CD4-positive, CD25-positive, alpha-beta regulatory T cell (primary cell): ENCODE measurements at regions not wholly inside any gene's neighbourhood (a gene's known extent, or its start where the extent isn't known, plus 50 kb on each side); places are given as distances from the start of the nearest gene placed in this dataset.
"Not testable (repeated sequence)": the region's sequence is repeated elsewhere in the genome, so short reads cannot be mapped to it uniquely, and the experiment has no call there.

Experiments
- ATAC-seq, 2 donors: fragments of 150-1000 bp; cut with Tn5 transposase; one replicate each; pipeline ENCODE4 v1.10.0; 2021; ENCODE audit warnings: low read depth in 2 of 2, moderate number of reproducible peaks in 2 of 2, moderate library complexity in 1 of 2
- DNase-seq, 3 donors: peaks; one replicate each; pipeline versions ENCODE4 v3.0.0 to v3.0.0-alpha.2; 2012 to 2022; ENCODE audit warnings: mixed read lengths in 1 of 3
- H3K27ac ChIP-seq: one replicate; pipeline ENCODE4 v1.7.0; 2013; ENCODE audit warnings: mild to moderate bottlenecking, low read length; ENCODE audit not compliant: insufficient read depth, poor library complexity, severe bottlenecking
- H3K27me3 ChIP-seq: one replicate; pipeline ENCODE4 v1.7.0; 2013; ENCODE audit warnings: low read length; ENCODE audit not compliant: control insufficient read depth, insufficient read depth
- H3K36me3 ChIP-seq: one replicate; pipeline ENCODE4 v1.7.0; 2013; ENCODE audit warnings: mild to moderate bottlenecking, low read length, moderate library complexity; ENCODE audit not compliant: control insufficient read depth, insufficient read depth
- H3K4me1 ChIP-seq: 2 replicates; pipeline ENCODE4 v1.7.0; 2013; ENCODE audit warnings: mild to moderate bottlenecking, low read length; ENCODE audit not compliant: insufficient read depth, control insufficient read depth, poor library complexity, severe bottlenecking
- H3K4me3 ChIP-seq: one replicate; pipeline ENCODE4 v1.7.0; 2013; ENCODE audit warnings: low read depth, mild to moderate bottlenecking, low read length, moderate library complexity
- H3K9me3 ChIP-seq, 2 experiments: 1 replicate in 1 of 2; 2 replicates in 1 of 2; pipeline ENCODE4 v1.7.0; 2013; ENCODE audit warnings: low read length in 2 of 2, mild to moderate bottlenecking in 1 of 2, moderate library complexity in 1 of 2; ENCODE audit not compliant: control insufficient read depth in 2 of 2
- H3K27ac Mint-ChIP-seq, 3 donors: one replicate each; pipeline ENCODE4 v1.8.0; 2020 to 2022; ENCODE audit warnings: mild to moderate bottlenecking in 3 of 3, mixed read lengths in 3 of 3, moderate library complexity in 2 of 3
- H3K27me3 Mint-ChIP-seq: one replicate; pipeline ENCODE4 v1.8.0; 2022; ENCODE audit warnings: mild to moderate bottlenecking, mixed read lengths
- H3K36me3 Mint-ChIP-seq: one replicate; pipeline ENCODE4 v1.8.0; 2020; ENCODE audit warnings: mixed read lengths
- H3K4me1 Mint-ChIP-seq, 4 donors: one replicate each; pipeline ENCODE4 v1.8.0; 2020 to 2022; ENCODE audit warnings: mixed read lengths in 4 of 4, mild to moderate bottlenecking in 1 of 4
- H3K4me3 Mint-ChIP-seq, 4 donors: one replicate each; pipeline ENCODE4 v1.8.0; 2020 to 2022; ENCODE audit warnings: mild to moderate bottlenecking in 4 of 4, mixed read lengths in 4 of 4, moderate library complexity in 3 of 4
- H3K9me3 Mint-ChIP-seq, 7 donors: one replicate each; pipeline ENCODE4 v1.8.0; 2020 to 2022; ENCODE audit warnings: mixed read lengths in 7 of 7, mild to moderate bottlenecking in 3 of 7, moderate library complexity in 2 of 7

GRCh38 chr12:92412856-92413255 is 267.2 kb upstream of the BTG1 start:
- peaks cover 3% of the 10 kb centered on the region for H3K4me1 ChIP-seq
- Mint-ChIP-seq H3K9me3 (peaks cover 0 to 1% (median 0%) of the 10 kb centered on the region in 7 donors), H3K4me3 (no peak overlapping the region), H3K27ac (no peak overlapping the region), H3K27me3 (no peaks in the 10 kb centered on the region), H3K36me3 (no peaks in the 10 kb centered on the region), H3K4me1 (peaks cover 9 to 21% (median 14%) of the 10 kb centered on the region in 4 donors)
- H3K4me3 ChIP-seq: no peak overlapping the region
- no peaks in the 10 kb centered on the region for H3K9me3 ChIP-seq
- no peak for DNase-seq
- ATAC-seq: no peak
- no peak overlapping the region for H3K27ac ChIP-seq
- no peaks in the 10 kb centered on the region for H3K36me3 ChIP-seq
- H3K27me3 ChIP-seq: no peaks in the 10 kb centered on the region

GRCh38 chr12:92411687-92412086 is 266.0 kb upstream of the BTG1 start:
- H3K9me3 Mint-ChIP-seq: peaks cover 0 to 1% (median 0%) of the 10 kb centered on the region in 7 donors
- Histone ChIP-seq H3K27me3 (no peaks in the 10 kb centered on the region), H3K4me1 (peaks cover 7% of the 10 kb centered on the region), H3K36me3 (no peaks in the 10 kb centered on the region), H3K4me3 (no peak overlapping the region), H3K9me3 (no peaks in the 10 kb centered on the region), H3K27ac (no peak overlapping the region)
- no peaks in the 10 kb centered on the region for H3K27me3 Mint-ChIP-seq
- H3K4me1 Mint-ChIP-seq: peaks cover 11 to 30% (median 19%) of the 10 kb centered on the region in 4 donors
- H3K27ac Mint-ChIP-seq: no peak overlapping the region
- no peaks in the 10 kb centered on the region for H3K36me3 Mint-ChIP-seq
- H3K4me3 Mint-ChIP-seq: no peak overlapping the region
- no peak for DNase-seq
- ATAC-seq: no peak

GRCh38 chr12:92408072-92408900 is 262.6 kb upstream of the BTG1 start:
- Histone ChIP-seq H3K27me3 (no peaks in the 10 kb centered on the region), H3K4me3 (peak overlapping the region; percentile 47), H3K4me1 (peaks cover 26% of the 10 kb centered on the region), H3K36me3 (no peaks in the 10 kb centered on the region), H3K9me3 (no peaks in the 10 kb centered on the region), H3K27ac (no peak overlapping the region)
- Mint-ChIP-seq H3K27me3 (no peaks in the 10 kb centered on the region), H3K27ac (peak overlapping the region in 2 of 3 donors; percentile 3 to 60), H3K4me3 (peak overlapping the region in 3 of 4 donors; percentile 72 to 90 (median 78)), H3K9me3 (peaks cover 0 to 4% (median 0%) of the 10 kb centered on the region in 7 donors), H3K4me1 (peaks cover 30 to 55% (median 43%) of the 10 kb centered on the region in 4 donors), H3K36me3 (peaks cover 6% of the 10 kb centered on the region)
- DNase-seq (peak; percentile 39 to 83 (median 40)), ATAC-seq (no peak)

GRCh38 chr12:92406404-92407070 is 260.9 kb upstream of the BTG1 start:
- peak overlapping the region in 1 of 4 donors; percentile 89 for H3K4me3 Mint-ChIP-seq
- H3K27ac Mint-ChIP-seq: peak overlapping the region in 2 of 3 donors; percentile 26 to 97
- not testable (repeated sequence) for H3K4me3 ChIP-seq, DNase-seq, H3K9me3 Mint-ChIP-seq, H3K36me3 ChIP-seq, H3K27me3 ChIP-seq, H3K9me3 ChIP-seq, ATAC-seq, H3K27me3 Mint-ChIP-seq, H3K36me3 Mint-ChIP-seq
- H3K27ac ChIP-seq: peak overlapping the region; percentile 80
- peaks cover 40 to 72% (median 59%) of the 10 kb centered on the region in 4 donors for H3K4me1 Mint-ChIP-seq
- peaks cover 44% of the 10 kb centered on the region for H3K4me1 ChIP-seq

- Mint-ChIP-seq H3K4me3 (peak overlapping the region; percentile 80 to 94 (median 91)), H3K27ac (peak overlapping the region; percentile 97 to 98 (median 97)), H3K4me1 (peaks cover 44 to 80% (median 65%) of the 10 kb centered on the region in 4 donors)
- not testable (repeated sequence) for H3K36me3 ChIP-seq, ATAC-seq, H3K36me3 Mint-ChIP-seq, H3K27me3 Mint-ChIP-seq, H3K27me3 ChIP-seq, H3K9me3 Mint-ChIP-seq, H3K9me3 ChIP-seq
- peak in 2 of 3 donors; percentile 3 to 43 for DNase-seq
- Histone ChIP-seq H3K4me3 (peak overlapping the region; percentile 79), H3K4me1 (peaks cover 51% of the 10 kb centered on the region), H3K27ac (peak overlapping the region; percentile 80)
Observed at GRCh38 chr12:92405801-92406251, 260.2 kb upstream of the BTG1 start.

GRCh38 chr12:92404921-92405320 is 259.3 kb upstream of the BTG1 start:
- Mint-ChIP-seq H3K4me1 (peaks cover 48 to 89% (median 71%) of the 10 kb centered on the region in 4 donors), H3K4me3 (peak overlapping the region; percentile 50 to 94 (median 91)), H3K27me3 (no peaks in the 10 kb centered on the region), H3K27ac (peak overlapping the region; percentile 97 to 98 (median 97)), H3K36me3 (peaks cover 6% of the 10 kb centered on the region), H3K9me3 (peaks cover 0 to 4% (median 0%) of the 10 kb centered on the region in 7 donors)
- peak overlapping the region; percentile 80 for H3K27ac ChIP-seq
- peaks cover 60% of the 10 kb centered on the region for H3K4me1 ChIP-seq
- ATAC-seq (no peak), DNase-seq (no peak)
- no peaks in the 10 kb centered on the region for H3K36me3 ChIP-seq
- no peaks in the 10 kb centered on the region for H3K27me3 ChIP-seq
- peak overlapping the region; percentile 79 for H3K4me3 ChIP-seq
- H3K9me3 ChIP-seq: no peaks in the 10 kb centered on the region

GRCh38 chr12:92404259-92404894 is 258.7 kb upstream of the BTG1 start:
- no peaks in the 10 kb centered on the region for H3K36me3 ChIP-seq
- DNase-seq: no peak
- peak overlapping the region; percentile 80 for H3K27ac ChIP-seq
- H3K9me3 ChIP-seq: no peaks in the 10 kb centered on the region
- H3K4me1 ChIP-seq: peaks cover 65% of the 10 kb centered on the region
- Mint-ChIP-seq H3K36me3 (peaks cover 6% of the 10 kb centered on the region), H3K27ac (peak overlapping the region; percentile 97 to 98 (median 97)), H3K27me3 (no peaks in the 10 kb centered on the region), H3K4me1 (peaks cover 49 to 90% (median 74%) of the 10 kb centered on the region in 4 donors), H3K9me3 (peaks cover 0 to 4% (median 0%) of the 10 kb centered on the region in 7 donors), H3K4me3 (peak overlapping the region; percentile 72 to 94 (median 91))
- no peaks in the 10 kb centered on the region for H3K27me3 ChIP-seq
- peak overlapping the region; percentile 79 for H3K4me3 ChIP-seq
- no peak for ATAC-seq
